ENCODE measurements at regions not wholly inside any gene's neighbourhood (a gene's known extent, or its start where the extent isn't known, plus 50 kb on each side); places are given as distances from the start of the nearest gene placed in this dataset.

DNA sequence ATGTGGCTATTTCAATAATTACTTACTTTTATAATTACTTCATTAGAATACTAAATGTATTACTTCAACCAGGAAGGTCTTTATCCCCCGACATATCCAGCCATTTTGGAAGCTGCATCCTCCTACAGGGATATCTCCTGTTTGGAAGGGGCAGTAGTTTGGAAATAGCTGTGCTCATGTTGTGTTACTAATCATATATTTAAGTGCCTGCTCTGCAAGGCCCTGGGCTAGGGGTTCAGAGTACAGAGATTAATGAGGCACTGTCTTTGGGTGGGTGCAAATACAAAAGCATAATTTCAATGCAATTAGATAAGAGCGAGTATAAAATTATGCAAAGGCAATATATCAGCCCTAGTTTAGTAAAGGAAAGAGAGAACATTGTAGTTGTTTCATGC is 146.3 kb upstream of the RARB start:
- H3K9me3 Mint-ChIP-seq (ENCODE audit: unreplicated experiment), result peaks cover 9% of the 10 kb centered on the region
- Histone ChIP-seq H3K4me3 (ENCODE audit: low read depth, low read length) (no peak overlapping the region), H3K36me3 (ENCODE audit: control insufficient read depth, insufficient read depth, low read length) (no peaks in the 10 kb centered on the region), H3K27me3 (replicated peaks; ENCODE audit: control insufficient read depth, insufficient read depth, low read length) (no peaks in the 10 kb centered on the region), H3K9me3 (no peaks in the 10 kb centered on the region), H3K4me1 (no peaks in the 10 kb centered on the region)
- intact Hi-C loops (cut with micrococcal nuclease; ENCODE audit: unreplicated experiment), result no loop called here
- CTCF ChIA-PET, result no interaction called here
- H3K27me3 Mint-ChIP-seq (ENCODE audit: insufficient read depth, unreplicated experiment), result no peaks in the 10 kb centered on the region
- no peaks in the 10 kb centered on the region for H3K4me1 Mint-ChIP-seq (ENCODE audit: low read depth, unreplicated experiment)
- no TSS peak for BruUV-seq (replicated peaks)
- POLR2A ChIA-PET, result no interaction called here
- no peaks in the 10 kb centered on the region for H3K36me3 Mint-ChIP-seq (ENCODE audit: insufficient read depth, unreplicated experiment)
- H3K4me3 Mint-ChIP-seq (ENCODE audit: unreplicated experiment), result no peak overlapping the region
- no peak overlapping the region for H3K27ac Mint-ChIP-seq (ENCODE audit: unreplicated experiment)
- TF ChIP-seq, protein P1, sequence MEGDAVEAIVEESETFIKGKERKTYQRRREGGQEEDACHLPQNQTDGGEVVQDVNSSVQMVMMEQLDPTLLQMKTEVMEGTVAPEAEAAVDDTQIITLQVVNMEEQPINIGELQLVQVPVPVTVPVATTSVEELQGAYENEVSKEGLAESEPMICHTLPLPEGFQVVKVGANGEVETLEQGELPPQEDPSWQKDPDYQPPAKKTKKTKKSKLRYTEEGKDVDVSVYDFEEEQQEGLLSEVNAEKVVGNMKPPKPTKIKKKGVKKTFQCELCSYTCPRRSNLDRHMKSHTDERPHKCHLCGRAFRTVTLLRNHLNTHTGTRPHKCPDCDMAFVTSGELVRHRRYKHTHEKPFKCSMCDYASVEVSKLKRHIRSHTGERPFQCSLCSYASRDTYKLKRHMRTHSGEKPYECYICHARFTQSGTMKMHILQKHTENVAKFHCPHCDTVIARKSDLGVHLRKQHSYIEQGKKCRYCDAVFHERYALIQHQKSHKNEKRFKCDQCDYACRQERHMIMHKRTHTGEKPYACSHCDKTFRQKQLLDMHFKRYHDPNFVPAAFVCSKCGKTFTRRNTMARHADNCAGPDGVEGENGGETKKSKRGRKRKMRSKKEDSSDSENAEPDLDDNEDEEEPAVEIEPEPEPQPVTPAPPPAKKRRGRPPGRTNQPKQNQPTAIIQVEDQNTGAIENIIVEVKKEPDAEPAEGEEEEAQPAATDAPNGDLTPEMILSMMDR (IDR thresholded peaks at IDR 0.05; ENCODE audit: insufficient read depth in 1 of 2, low read depth in 1 of 2, low read length in 1 of 2, severe bottlenecking in 1 of 2, unreplicated experiment in 1 of 2), result no peak
- no peak for DNase-seq

DNA sequence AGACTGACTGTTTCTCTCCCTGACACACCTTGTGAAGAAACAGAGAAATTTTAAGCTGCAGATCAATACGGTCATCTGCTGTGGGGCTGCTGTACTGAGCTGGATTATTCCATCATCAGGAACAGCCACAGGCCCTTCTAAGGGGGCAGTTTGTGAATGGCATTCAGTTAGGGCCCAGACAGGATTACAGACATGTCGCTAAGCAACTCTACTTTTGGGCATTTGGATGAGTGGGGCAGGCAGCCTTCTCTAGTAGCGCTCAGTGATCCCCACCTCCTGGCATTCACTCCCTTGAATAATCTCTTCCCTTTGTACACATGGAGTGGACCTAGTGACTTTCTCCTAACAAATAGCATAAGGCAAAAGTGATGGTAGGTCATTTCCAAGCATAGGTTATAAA is 144.4 kb upstream of the RARB start:
- DNase-seq, result no peak
- TF ChIP-seq, protein P1 (IDR thresholded peaks at IDR 0.05; ENCODE audit: insufficient read depth in 1 of 2, low read depth in 1 of 2, low read length in 1 of 2, severe bottlenecking in 1 of 2, unreplicated experiment in 1 of 2), result no peak
- no peaks in the 10 kb centered on the region for H3K27me3 Mint-ChIP-seq (ENCODE audit: insufficient read depth, unreplicated experiment)
- H3K4me3 Mint-ChIP-seq (ENCODE audit: unreplicated experiment), result no peak overlapping the region
- Histone ChIP-seq H3K27me3 (replicated peaks; ENCODE audit: control insufficient read depth, insufficient read depth, low read length) (no peaks in the 10 kb centered on the region), H3K9me3 (no peaks in the 10 kb centered on the region), H3K4me1 (no peaks in the 10 kb centered on the region), H3K4me3 (ENCODE audit: low read depth, low read length) (no peak overlapping the region), H3K36me3 (ENCODE audit: control insufficient read depth, insufficient read depth, low read length) (no peaks in the 10 kb centered on the region)
- peaks cover 10% of the 10 kb centered on the region for H3K9me3 Mint-ChIP-seq (ENCODE audit: unreplicated experiment)
- ChIA-PET CTCF (no interaction called here), POLR2A (no interaction called here)
- H3K36me3 Mint-ChIP-seq (ENCODE audit: insufficient read depth, unreplicated experiment), result no peaks in the 10 kb centered on the region
- intact Hi-C loops (cut with micrococcal nuclease; ENCODE audit: unreplicated experiment), result no loop called here
- H3K27ac Mint-ChIP-seq (ENCODE audit: unreplicated experiment), result no peak overlapping the region
- H3K4me1 Mint-ChIP-seq (ENCODE audit: low read depth, unreplicated experiment), result no peaks in the 10 kb centered on the region
- no TSS peak for BruUV-seq (replicated peaks)

DNA sequence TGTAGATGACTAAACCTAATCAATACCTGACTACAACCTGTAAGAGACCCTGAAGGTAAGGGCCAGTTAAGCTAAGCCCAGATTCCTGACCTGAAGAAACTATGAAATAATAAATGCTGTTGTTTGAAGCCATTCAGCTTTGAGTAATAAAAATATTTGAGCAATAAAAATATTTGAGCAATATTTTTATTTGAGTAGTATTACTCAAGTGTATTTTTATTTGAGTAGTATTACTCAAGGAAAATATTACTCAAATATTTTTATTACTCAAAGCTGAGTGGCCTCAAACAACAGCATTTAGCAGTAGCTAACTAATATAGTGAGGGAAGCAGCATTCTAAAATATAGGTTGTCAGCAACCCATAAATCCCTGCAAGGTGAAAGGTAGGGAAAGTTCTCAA is 143.8 kb upstream of the RARB start:
- H3K27ac Mint-ChIP-seq (ENCODE audit: unreplicated experiment), result no peak overlapping the region
- no peaks in the 10 kb centered on the region for H3K27me3 Mint-ChIP-seq (ENCODE audit: insufficient read depth, unreplicated experiment)
- no peaks in the 10 kb centered on the region for H3K4me1 Mint-ChIP-seq (ENCODE audit: low read depth, unreplicated experiment)
- intact Hi-C loops (cut with micrococcal nuclease; ENCODE audit: unreplicated experiment), result no loop called here
- Histone ChIP-seq H3K9me3 (no peaks in the 10 kb centered on the region), H3K36me3 (ENCODE audit: control insufficient read depth, insufficient read depth, low read length) (no peaks in the 10 kb centered on the region), H3K4me3 (ENCODE audit: low read depth, low read length) (no peak overlapping the region), H3K4me1 (no peaks in the 10 kb centered on the region), H3K27me3 (replicated peaks; ENCODE audit: control insufficient read depth, insufficient read depth, low read length) (no peaks in the 10 kb centered on the region)
- H3K4me3 Mint-ChIP-seq (ENCODE audit: unreplicated experiment), result no peak overlapping the region
- no peak for DNase-seq
- no peaks in the 10 kb centered on the region for H3K36me3 Mint-ChIP-seq (ENCODE audit: insufficient read depth, unreplicated experiment)
- CTCF ChIA-PET, result no interaction called here
- no TSS peak for BruUV-seq (replicated peaks)
- peaks cover 10% of the 10 kb centered on the region for H3K9me3 Mint-ChIP-seq (ENCODE audit: unreplicated experiment)
- POLR2A ChIA-PET, result no interaction called here
- TF ChIP-seq, protein P1 (IDR thresholded peaks at IDR 0.05; ENCODE audit: insufficient read depth in 1 of 2, low read depth in 1 of 2, low read length in 1 of 2, severe bottlenecking in 1 of 2, unreplicated experiment in 1 of 2), result no peak

Data from Caco-2 (cell line).